ENCODE measurements at regions not wholly inside any gene's neighbourhood (a gene's known extent, or its start where the extent isn't known, plus 50 kb on each side); places are given as distances from the start of the nearest gene placed in this dataset.
A peak's percentile ranks its signal among the peaks of the same experiment; 100 is the strongest.

DNA sequence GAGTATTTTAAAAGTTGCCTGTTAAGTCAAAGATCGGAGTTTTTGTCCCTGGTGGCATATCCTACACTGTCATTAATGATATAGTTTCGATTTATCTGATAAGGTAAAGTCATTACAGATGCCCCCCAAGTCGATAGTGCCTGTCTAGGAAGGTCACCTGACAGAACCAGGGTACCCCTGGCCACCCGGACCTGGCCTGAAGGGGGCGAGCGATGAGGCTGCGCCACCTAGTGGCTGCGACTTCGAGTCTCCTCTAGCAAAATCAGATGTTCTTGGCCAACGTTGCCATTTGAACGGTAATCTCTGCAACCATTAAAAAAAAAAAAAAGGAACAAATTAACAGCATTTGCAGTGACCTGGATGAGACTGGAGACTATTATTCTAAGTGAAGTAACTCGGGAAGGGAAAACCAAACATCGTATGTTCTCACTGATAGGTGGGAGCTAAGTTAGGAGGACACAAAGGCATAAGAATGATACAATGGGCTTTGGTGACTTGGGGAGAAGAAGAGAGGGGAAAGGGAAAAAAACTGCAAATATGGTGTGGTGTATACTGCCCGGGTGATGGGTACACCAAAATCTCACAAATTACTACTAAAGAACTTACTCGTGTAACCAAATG lies 565.1 kb downstream of the LIG4 start:
- H3K36me3 Mint-ChIP-seq, result no peaks in the 10 kb centered on the region
- DNase-seq (ENCODE audit: low spot score) (peak; percentile 83), ATAC-seq (peak; percentile 99)
- ChIA-PET POLR2A (interaction anchor here (0.6 kb wide), 1 partner anchor 227 kb away, joined by 6 read pairs; no protein-coding TSS in a partner anchor), CTCF (interaction anchor here (0.6 to 1.4 kb wide), 8 partner anchors 8 to 1247 kb away, joined by 3 to 7 read pairs (median 3); no protein-coding TSS in a partner anchor)
- no peaks in the 10 kb centered on the region for H3K9me3 Mint-ChIP-seq
- no peak overlapping the region for H3K27ac Mint-ChIP-seq
- peaks cover 16% of the 10 kb centered on the region for H3K4me1 Mint-ChIP-seq
- H3K4me3 Mint-ChIP-seq, result no peak overlapping the region
- H3K27me3 Mint-ChIP-seq (ENCODE audit: low read depth), result no peaks in the 10 kb centered on the region
- TF ChIP-seq, protein P1, sequence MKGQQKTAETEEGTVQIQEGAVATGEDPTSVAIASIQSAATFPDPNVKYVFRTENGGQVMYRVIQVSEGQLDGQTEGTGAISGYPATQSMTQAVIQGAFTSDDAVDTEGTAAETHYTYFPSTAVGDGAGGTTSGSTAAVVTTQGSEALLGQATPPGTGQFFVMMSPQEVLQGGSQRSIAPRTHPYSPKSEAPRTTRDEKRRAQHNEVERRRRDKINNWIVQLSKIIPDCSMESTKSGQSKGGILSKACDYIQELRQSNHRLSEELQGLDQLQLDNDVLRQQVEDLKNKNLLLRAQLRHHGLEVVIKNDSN (CRISPR knock-in tag; IDR thresholded peaks at IDR 0.05), result peak; percentile 50; the same call in 1 of the 2 replicates
- no peak for TF ChIP-seq OVOL2 (CRISPR knock-in tag; IDR thresholded peaks at IDR 0.05; ENCODE audit: borderline replicate concordance)
- TF ChIP-seq, protein P2, sequence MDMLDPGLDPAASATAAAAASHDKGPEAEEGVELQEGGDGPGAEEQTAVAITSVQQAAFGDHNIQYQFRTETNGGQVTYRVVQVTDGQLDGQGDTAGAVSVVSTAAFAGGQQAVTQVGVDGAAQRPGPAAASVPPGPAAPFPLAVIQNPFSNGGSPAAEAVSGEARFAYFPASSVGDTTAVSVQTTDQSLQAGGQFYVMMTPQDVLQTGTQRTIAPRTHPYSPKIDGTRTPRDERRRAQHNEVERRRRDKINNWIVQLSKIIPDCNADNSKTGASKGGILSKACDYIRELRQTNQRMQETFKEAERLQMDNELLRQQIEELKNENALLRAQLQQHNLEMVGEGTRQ (CRISPR knock-in tag; IDR thresholded peaks at IDR 0.05), result peak; percentile 77
- TF ChIP-seq, protein P3, sequence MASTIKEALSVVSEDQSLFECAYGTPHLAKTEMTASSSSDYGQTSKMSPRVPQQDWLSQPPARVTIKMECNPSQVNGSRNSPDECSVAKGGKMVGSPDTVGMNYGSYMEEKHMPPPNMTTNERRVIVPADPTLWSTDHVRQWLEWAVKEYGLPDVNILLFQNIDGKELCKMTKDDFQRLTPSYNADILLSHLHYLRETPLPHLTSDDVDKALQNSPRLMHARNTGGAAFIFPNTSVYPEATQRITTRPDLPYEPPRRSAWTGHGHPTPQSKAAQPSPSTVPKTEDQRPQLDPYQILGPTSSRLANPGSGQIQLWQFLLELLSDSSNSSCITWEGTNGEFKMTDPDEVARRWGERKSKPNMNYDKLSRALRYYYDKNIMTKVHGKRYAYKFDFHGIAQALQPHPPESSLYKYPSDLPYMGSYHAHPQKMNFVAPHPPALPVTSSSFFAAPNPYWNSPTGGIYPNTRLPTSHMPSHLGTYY (CRISPR knock-in tag; IDR thresholded peaks at IDR 0.05), result no peak
- TF ChIP-seq, protein P4, sequence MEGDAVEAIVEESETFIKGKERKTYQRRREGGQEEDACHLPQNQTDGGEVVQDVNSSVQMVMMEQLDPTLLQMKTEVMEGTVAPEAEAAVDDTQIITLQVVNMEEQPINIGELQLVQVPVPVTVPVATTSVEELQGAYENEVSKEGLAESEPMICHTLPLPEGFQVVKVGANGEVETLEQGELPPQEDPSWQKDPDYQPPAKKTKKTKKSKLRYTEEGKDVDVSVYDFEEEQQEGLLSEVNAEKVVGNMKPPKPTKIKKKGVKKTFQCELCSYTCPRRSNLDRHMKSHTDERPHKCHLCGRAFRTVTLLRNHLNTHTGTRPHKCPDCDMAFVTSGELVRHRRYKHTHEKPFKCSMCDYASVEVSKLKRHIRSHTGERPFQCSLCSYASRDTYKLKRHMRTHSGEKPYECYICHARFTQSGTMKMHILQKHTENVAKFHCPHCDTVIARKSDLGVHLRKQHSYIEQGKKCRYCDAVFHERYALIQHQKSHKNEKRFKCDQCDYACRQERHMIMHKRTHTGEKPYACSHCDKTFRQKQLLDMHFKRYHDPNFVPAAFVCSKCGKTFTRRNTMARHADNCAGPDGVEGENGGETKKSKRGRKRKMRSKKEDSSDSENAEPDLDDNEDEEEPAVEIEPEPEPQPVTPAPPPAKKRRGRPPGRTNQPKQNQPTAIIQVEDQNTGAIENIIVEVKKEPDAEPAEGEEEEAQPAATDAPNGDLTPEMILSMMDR (IDR thresholded peaks at IDR 0.05), result peak; percentile 80
- TF ChIP-seq ZNF219 (CRISPR knock-in tag; IDR thresholded peaks at IDR 0.05; ENCODE audit: borderline replicate concordance), result no peak

DNA sequence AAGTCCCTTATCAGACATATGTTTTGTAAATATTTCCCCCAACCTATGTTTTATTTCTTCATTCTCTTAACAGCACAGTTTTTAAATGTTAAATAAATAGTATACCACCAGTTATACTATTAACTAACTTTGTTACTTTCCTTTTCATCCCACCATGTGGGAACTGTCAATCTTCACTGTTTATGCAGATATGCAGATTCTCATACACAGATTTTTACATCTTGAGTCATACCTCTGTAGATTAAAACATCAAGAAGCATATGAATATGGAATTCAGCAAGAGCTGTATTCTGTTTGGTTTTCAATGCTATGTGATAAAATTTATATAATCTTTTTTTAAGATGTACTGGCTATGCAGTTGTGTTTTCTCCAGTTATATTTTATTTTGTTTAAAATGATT lies 566.3 kb downstream of the LIG4 start:
- H3K27ac Mint-ChIP-seq, result no peak overlapping the region
- ChIA-PET CTCF (no interaction called here), POLR2A (no interaction called here)
- H3K4me3 Mint-ChIP-seq, result no peak overlapping the region
- peaks cover 16% of the 10 kb centered on the region for H3K4me1 Mint-ChIP-seq
- H3K9me3 Mint-ChIP-seq, result no peaks in the 10 kb centered on the region
- ATAC-seq (no peak), DNase-seq (ENCODE audit: low spot score) (no peak)
- no peaks in the 10 kb centered on the region for H3K27me3 Mint-ChIP-seq (ENCODE audit: low read depth)
- no peak for TF ChIP-seq ZNF138 (CRISPR knock-in tag; conservative IDR thresholded peaks at IDR 0.05)
- TF ChIP-seq ZNF317 (CRISPR knock-in tag; IDR thresholded peaks at IDR 0.05; ENCODE audit: borderline replicate concordance, low read depth), result no peak
- TF ChIP-seq ZNF423 (CRISPR knock-in tag; IDR thresholded peaks at IDR 0.05), result no peak
- no peak for TF ChIP-seq SMAD3 (CRISPR knock-in tag; IDR thresholded peaks at IDR 0.05; ENCODE audit: borderline replicate concordance)
- no peak for TF ChIP-seq OVOL2 (CRISPR knock-in tag; IDR thresholded peaks at IDR 0.05; ENCODE audit: borderline replicate concordance)
- no peaks in the 10 kb centered on the region for H3K36me3 Mint-ChIP-seq

DNA sequence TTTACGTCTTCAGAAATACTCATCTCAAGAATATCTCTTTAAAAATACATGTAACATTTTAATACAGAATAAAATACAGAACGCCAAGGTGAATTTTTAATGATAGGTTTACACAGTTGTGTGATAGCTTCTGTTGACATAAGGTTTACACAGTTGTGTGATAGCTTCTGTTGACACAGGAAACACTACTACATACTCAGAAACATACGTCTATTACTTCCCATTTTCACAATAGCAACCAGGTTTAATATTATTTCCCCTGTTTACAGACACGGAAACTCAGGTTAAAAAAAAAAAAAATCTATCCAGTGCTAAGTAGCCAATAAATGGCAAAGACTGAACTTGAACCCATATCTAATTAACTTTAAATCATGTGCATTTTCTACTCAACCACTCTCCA lies 571.2 kb downstream of the LIG4 start:
- CTCF ChIA-PET, result no interaction called here
- H3K27me3 Mint-ChIP-seq (ENCODE audit: low read depth), result no peaks in the 10 kb centered on the region
- POLR2A ChIA-PET, result no interaction called here
- H3K4me1 Mint-ChIP-seq, result peaks cover 6% of the 10 kb centered on the region; the same call in 1 of the 2 replicates
- no peak overlapping the region for H3K27ac Mint-ChIP-seq
- H3K9me3 Mint-ChIP-seq, result no peaks in the 10 kb centered on the region
- DNase-seq (ENCODE audit: low spot score) (no peak), ATAC-seq (no peak)
- no peak overlapping the region for H3K4me3 Mint-ChIP-seq
- no peak for TF ChIP-seq TEAD4 (CRISPR knock-in tag; IDR thresholded peaks at IDR 0.05)
- H3K36me3 Mint-ChIP-seq, result no peaks in the 10 kb centered on the region

DNA sequence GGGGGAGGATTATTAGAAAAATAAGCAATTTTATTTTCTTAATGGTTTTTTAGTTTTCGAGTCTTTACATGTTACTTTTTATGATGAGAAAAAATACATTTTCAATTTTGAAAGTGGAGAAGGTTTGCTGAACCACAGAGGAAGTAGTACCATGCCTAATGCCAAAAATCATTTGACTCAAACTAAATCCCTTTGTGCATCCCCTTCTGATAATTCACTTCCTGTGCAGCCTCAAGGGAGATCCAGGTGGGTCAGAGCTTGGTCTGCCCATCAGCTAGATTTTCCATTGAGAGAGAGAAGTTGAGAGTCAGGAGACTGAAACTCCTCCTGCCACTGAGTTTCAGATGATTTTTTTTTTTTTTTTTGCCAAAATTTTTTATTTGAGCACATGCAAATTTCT lies 571.7 kb downstream of the LIG4 start:
- H3K4me1 Mint-ChIP-seq, result peaks cover 6% of the 10 kb centered on the region; the same call in 1 of the 2 replicates
- no peaks in the 10 kb centered on the region for H3K27me3 Mint-ChIP-seq (ENCODE audit: low read depth)
- H3K27ac Mint-ChIP-seq, result no peak overlapping the region
- CTCF ChIA-PET, result no interaction called here
- no peak for DNase-seq (ENCODE audit: low spot score)
- H3K4me3 Mint-ChIP-seq, result no peak overlapping the region
- no peaks in the 10 kb centered on the region for H3K36me3 Mint-ChIP-seq
- POLR2A ChIA-PET, result no interaction called here
- no peaks in the 10 kb centered on the region for H3K9me3 Mint-ChIP-seq
- ATAC-seq, result no peak
- TF ChIP-seq, protein P5, sequence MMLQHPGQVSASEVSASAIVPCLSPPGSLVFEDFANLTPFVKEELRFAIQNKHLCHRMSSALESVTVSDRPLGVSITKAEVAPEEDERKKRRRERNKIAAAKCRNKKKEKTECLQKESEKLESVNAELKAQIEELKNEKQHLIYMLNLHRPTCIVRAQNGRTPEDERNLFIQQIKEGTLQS (CRISPR knock-in tag; conservative IDR thresholded peaks at IDR 0.05), result no peak
- no peak for TF ChIP-seq CREM (CRISPR knock-in tag; IDR thresholded peaks at IDR 0.05)
- no peak for TF ChIP-seq ATF1 (CRISPR knock-in tag; IDR thresholded peaks at IDR 0.05)
- TF ChIP-seq, protein P4 (IDR thresholded peaks at IDR 0.05), result no peak
- no peak for TF ChIP-seq NR1H2 (CRISPR knock-in tag; IDR thresholded peaks at IDR 0.05)
- TF ChIP-seq, protein P6, sequence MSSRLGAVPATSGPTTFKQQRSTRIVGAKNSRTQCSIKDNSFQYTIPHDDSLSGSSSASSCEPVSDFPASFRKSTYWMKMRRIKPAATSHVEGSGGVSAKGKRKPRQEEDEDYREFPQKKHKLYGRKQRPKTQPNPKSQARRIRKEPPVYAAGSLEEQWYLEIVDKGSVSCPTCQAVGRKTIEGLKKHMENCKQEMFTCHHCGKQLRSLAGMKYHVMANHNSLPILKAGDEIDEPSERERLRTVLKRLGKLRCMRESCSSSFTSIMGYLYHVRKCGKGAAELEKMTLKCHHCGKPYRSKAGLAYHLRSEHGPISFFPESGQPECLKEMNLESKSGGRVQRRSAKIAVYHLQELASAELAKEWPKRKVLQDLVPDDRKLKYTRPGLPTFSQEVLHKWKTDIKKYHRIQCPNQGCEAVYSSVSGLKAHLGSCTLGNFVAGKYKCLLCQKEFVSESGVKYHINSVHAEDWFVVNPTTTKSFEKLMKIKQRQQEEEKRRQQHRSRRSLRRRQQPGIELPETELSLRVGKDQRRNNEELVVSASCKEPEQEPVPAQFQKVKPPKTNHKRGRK (CRISPR knock-in tag; IDR thresholded peaks at IDR 0.05; ENCODE audit: borderline replicate concordance), result no peak
